Thyroid gland (tissue), 4 donors: ENCODE measurements at regions not wholly inside any gene's neighbourhood (a gene's known extent, or its start where the extent isn't known, plus 50 kb on each side); places are given as distances from the start of the nearest gene placed in this dataset.

ENCODE experiments used
- CTCF ChIP-seq, 6 experiments: fragments of 200-600 bp in 3 of 6; fragments of 450-650 bp in 3 of 6; sonication (generic) in 3 of 6; IDR thresholded peaks; one replicate each; pipeline ENCODE4 v1.5.1; 2016 to 2019; ENCODE audit warnings: antibody characterized with exemption in 6 of 6, mild to moderate bottlenecking in 2 of 6, inconsistent platforms in 1 of 6, moderate library complexity in 1 of 6
- POLR2A ChIP-seq, 2 donors: fragments of 450-650 bp; IDR thresholded peaks; one replicate each; pipeline ENCODE4 v1.6.1; 2017; ENCODE audit warnings: antibody characterized with exemption in 2 of 2, mild to moderate bottlenecking in 2 of 2, moderate library complexity in 1 of 2

DNA sequence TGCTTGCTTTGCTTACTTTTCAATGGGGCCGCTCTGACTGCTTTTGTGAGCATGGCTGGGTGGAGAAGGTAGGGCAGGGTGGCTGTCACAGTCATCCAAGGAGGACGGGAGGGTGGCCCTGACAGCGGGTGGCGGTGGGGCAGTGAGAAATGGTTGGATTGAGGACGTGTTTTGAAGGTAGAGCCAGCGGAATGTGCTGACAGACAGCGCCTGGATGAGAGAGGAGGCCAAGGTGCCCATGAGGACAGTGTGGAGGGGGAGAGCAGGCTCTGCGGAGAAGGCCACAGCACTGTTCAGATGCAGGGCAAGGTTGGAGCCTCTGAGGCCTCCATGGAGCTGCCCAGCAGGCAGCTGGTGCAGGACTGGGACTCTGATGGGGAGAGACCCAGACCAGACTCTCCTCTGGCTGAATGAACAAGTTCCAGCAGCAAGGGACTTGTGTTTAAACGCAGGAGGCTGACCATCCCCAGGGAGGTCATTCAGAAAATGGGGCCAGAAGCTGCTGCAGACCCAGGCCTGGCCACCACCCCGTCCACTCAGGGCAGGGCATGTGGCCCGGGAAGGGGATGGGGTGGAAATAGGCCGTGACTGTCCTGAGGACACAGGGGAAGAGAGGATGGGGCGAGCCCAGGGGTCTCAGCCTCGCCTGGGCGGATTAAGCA, 120.3 kb upstream of the PRR20G start:
- TF ChIP-seq CTCF (IDR thresholded peaks at IDR 0.05) (no peak), POLR2A (IDR thresholded peaks at IDR 0.05) (no peak)
